ENCODE measurements at regions not wholly inside any gene's neighbourhood (a gene's known extent, or its start where the extent isn't known, plus 50 kb on each side); places are given as distances from the start of the nearest gene placed in this dataset.
"Not testable (repeated sequence)": the region's sequence is repeated elsewhere in the genome, so short reads cannot be mapped to it uniquely, and the experiment has no call there.

GRCh38 chr7:67655168-67655567, 658.5 kb downstream of the TYW1 start:
- no peak for DNase-seq (ENCODE audit: low read depth in 4 of 4, low spot score in 2 of 4)

- no peak for DNase-seq (ENCODE audit: low read depth in 4 of 4, low spot score in 2 of 4)
Measured at GRCh38 chr7:67659091-67659490, 662.5 kb downstream of the TYW1 start.

GRCh38 chr7:67662804-67663203, 666.2 kb downstream of the TYW1 start:
- DNase-seq (ENCODE audit: low read depth in 4 of 4, low spot score in 2 of 4) = no peak

- no peak for DNase-seq (ENCODE audit: low read depth in 4 of 4, low spot score in 2 of 4)
Measured at GRCh38 chr7:67663644-67664043, 667.0 kb downstream of the TYW1 start.

GRCh38 chr7:67666359-67666758, 669.7 kb downstream of the TYW1 start:
- not testable (repeated sequence) for DNase-seq (ENCODE audit: low read depth in 4 of 4, low spot score in 2 of 4)

GRCh38 chr7:67671006-67671548, 674.4 kb downstream of the TYW1 start:
- DNase-seq (ENCODE audit: low read depth in 4 of 4, low spot score in 2 of 4) = no peak

GRCh38 chr7:67673861-67674260, 677.2 kb downstream of the TYW1 start:
- no peak for DNase-seq (ENCODE audit: low read depth in 4 of 4, low spot score in 2 of 4)

GRCh38 chr7:67674862-67675261, 678.2 kb downstream of the TYW1 start:
- not testable (repeated sequence) for DNase-seq (ENCODE audit: low read depth in 4 of 4, low spot score in 2 of 4)

- no peak for DNase-seq (ENCODE audit: low read depth in 4 of 4, low spot score in 2 of 4)
Measured at GRCh38 chr7:67675971-67676370, 679.3 kb downstream of the TYW1 start.

GRCh38 chr7:67678419-67678818, 681.8 kb downstream of the TYW1 start:
- DNase-seq (ENCODE audit: low read depth in 4 of 4, low spot score in 2 of 4) = no peak

- DNase-seq (ENCODE audit: low read depth in 4 of 4, low spot score in 2 of 4) = no peak
Measured at GRCh38 chr7:67683628-67684027, 687.0 kb downstream of the TYW1 start.

GRCh38 chr7:67690700-67691099, 694.1 kb downstream of the TYW1 start:
- no peak for DNase-seq (ENCODE audit: low read depth in 4 of 4, low spot score in 2 of 4)

GRCh38 chr7:67692425-67692824, 695.8 kb downstream of the TYW1 start:
- no peak for DNase-seq (ENCODE audit: low read depth in 4 of 4, low spot score in 2 of 4)

GRCh38 chr7:67696124-67696523, 699.5 kb downstream of the TYW1 start:
- no peak for DNase-seq (ENCODE audit: low read depth in 4 of 4, low spot score in 2 of 4)

- no peak for DNase-seq (ENCODE audit: low read depth in 4 of 4, low spot score in 2 of 4)
Measured at GRCh38 chr7:67696878-67697277, 700.2 kb downstream of the TYW1 start.

- DNase-seq (ENCODE audit: low read depth in 4 of 4, low spot score in 2 of 4) = no peak
Measured at GRCh38 chr7:67698354-67698753, 701.7 kb downstream of the TYW1 start.

- no peak for DNase-seq (ENCODE audit: low read depth in 4 of 4, low spot score in 2 of 4)
Measured at GRCh38 chr7:67705850-67706249, 709.2 kb downstream of the TYW1 start.

- DNase-seq (ENCODE audit: low read depth in 4 of 4, low spot score in 2 of 4) = no peak
Measured at GRCh38 chr7:67711706-67712105, 715.1 kb downstream of the TYW1 start.

GRCh38 chr7:67713451-67714056, 716.9 kb downstream of the TYW1 start:
- DNase-seq (ENCODE audit: low read depth in 4 of 4, low spot score in 2 of 4) = no peak

- DNase-seq (ENCODE audit: low read depth in 4 of 4, low spot score in 2 of 4) = no peak
Measured at GRCh38 chr7:67716729-67717128, 720.1 kb downstream of the TYW1 start.

- no peak for DNase-seq (ENCODE audit: low read depth in 4 of 4, low spot score in 2 of 4)
Measured at GRCh38 chr7:67723591-67723990, 727.0 kb downstream of the TYW1 start.

GRCh38 chr7:67724435-67724834, 727.8 kb downstream of the TYW1 start:
- DNase-seq (ENCODE audit: low read depth in 4 of 4, low spot score in 2 of 4) = no peak

- no peak for DNase-seq (ENCODE audit: low read depth in 4 of 4, low spot score in 2 of 4)
Measured at GRCh38 chr7:67724955-67725354, 728.3 kb downstream of the TYW1 start.
